ENCODE measurements at regions not wholly inside any gene's neighbourhood (a gene's known extent, or its start where the extent isn't known, plus 50 kb on each side); places are given as distances from the start of the nearest gene placed in this dataset.

GRCh38 chr3:64892671-64893309 lies 205.0 kb upstream of the ADAMTS9 start:
- intact Hi-C loops (cut with DNase I): no loop called here
- DNase-seq (ENCODE audit: low spot score) (no peak), ATAC-seq (no peak)

DNA sequence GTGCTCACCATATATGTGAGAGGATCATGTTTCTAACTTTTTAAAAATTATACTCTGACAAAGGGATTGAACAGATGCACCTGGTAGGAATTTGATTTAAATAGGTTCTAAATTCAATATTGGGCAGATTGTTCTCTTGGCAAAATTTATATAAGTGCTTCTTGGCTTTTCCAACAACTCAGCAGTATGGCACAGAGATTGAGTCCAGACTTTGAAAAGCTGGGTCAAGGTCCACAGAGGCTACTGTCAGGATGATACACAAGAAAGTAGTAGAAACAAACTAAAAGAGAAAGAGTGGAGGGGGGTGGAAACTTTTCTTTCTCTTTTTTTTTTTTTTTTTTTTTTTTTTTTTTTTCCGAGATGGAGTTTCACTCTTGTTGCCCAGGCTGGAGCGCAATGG lies 203.2 kb upstream of the ADAMTS9 start:
- ATAC-seq (no peak), DNase-seq (ENCODE audit: low spot score) (no peak)
- intact Hi-C loops (cut with DNase I): no loop called here

DNA sequence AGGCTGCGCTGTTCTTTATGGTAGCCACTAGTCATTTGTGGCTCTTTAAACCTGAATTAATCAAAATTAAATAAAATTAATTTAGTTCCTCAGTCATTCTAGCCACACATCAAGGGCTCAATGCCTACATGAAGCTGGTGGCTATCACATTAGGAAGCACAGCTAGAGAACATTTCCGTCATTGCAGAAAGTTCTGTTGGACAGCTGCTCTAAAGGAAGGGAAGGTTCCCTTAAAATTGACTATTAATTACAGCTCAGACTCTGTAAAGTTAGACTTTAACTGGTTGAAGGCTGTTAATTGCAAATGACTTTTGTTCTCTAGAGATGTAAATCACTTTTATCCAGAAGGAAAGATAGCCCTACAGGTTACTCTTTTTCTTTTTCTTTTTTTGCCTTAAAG lies 202.7 kb upstream of the ADAMTS9 start:
- intact Hi-C loops (cut with DNase I): no loop called here
- no peak for DNase-seq (ENCODE audit: low spot score)
- no peak for ATAC-seq

GRCh38 chr3:64890006-64890405 lies 202.2 kb upstream of the ADAMTS9 start:
- intact Hi-C loops (cut with DNase I): no loop called here
- peak; percentile 68 for DNase-seq (ENCODE audit: low spot score)
- peak; percentile 79 for ATAC-seq

GRCh38 chr3:64888840-64889392 lies 201.1 kb upstream of the ADAMTS9 start:
- ATAC-seq (no peak), DNase-seq (ENCODE audit: low spot score) (no peak)
- intact Hi-C loops (cut with DNase I): no loop called here

DNA sequence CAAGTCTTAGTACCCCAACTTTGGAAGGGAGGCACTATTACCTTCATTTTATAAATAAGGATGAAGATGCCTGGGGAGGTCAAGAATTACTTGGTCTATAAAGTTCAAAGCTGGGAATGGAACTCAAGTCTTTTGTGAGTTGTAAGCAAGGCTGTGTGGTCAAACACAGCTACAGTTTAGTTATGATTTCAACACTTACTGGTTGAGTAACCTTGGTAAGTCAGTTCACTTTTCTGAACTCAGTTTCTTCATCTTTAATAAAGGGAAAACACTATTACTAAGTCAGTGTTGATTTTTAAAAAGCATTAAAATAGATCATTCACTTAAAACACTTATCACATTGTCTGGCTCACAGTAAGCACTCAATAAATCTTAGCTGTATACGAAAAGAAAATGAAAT lies 200.4 kb upstream of the ADAMTS9 start:
- ATAC-seq (no peak), DNase-seq (ENCODE audit: low spot score) (no peak)
- intact Hi-C loops (cut with DNase I): no loop called here

GRCh38 chr3:64885055-64885454 lies 197.3 kb upstream of the ADAMTS9 start:
- no peak for ATAC-seq
- no peak for DNase-seq (ENCODE audit: low spot score)

DNA sequence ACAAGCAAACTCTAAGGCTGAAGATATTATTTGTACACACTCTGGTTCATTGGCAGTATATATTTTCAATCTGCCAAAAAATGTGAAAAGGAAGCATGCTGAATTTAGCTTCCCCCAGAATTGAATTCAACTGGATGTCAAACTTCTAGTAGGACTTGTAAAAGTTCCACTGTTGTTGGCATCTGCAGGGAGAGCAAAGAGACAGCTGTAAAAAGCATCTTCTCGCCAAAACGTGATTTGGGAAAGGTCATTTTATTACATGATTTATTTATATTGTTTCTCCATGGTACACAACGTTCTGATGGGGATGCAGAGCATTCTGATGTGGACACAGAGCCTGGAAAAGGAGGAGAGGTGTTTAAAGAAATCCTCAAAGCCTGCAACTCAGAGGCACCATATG lies 196.7 kb upstream of the ADAMTS9 start:
- no peak for DNase-seq (ENCODE audit: low spot score)
- intact Hi-C loops (cut with DNase I): no loop called here
- no peak for ATAC-seq

More at GRCh38 chr3:64885055-64885454, 197.3 kb upstream of the ADAMTS9 start:
- intact Hi-C loops (cut with DNase I): no loop called here

GRCh38 chr3:64880916-64881315 lies 193.1 kb upstream of the ADAMTS9 start:
- DNase-seq (ENCODE audit: low spot score) (no peak), ATAC-seq (peak; percentile 15)
- intact Hi-C loops (cut with DNase I): no loop called here

- ATAC-seq: no peak
- no peak for DNase-seq (ENCODE audit: low spot score)
- intact Hi-C loops (cut with DNase I): no loop called here
Observed at GRCh38 chr3:64878362-64878761, 190.6 kb upstream of the ADAMTS9 start.

DNA sequence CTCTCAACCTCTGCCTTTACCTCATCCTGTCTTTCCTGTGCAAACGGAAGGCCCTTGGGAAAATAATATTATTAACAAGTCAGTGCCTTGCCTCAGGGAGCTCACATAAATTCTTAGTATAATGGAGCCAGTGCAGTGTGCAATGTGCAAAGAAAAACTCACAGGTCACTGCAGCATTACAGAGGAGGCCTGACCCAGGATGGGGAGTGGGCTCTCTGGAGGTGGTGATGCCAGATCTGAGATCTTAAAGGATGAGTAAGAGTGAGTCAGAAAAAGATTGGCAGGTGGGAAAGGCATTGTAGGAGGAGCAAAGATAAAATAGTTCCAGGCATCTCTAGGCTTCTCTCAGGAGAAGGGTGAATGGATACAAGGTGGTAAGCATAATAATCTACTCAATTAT lies 185.6 kb upstream of the ADAMTS9 start:
- no peak for DNase-seq (ENCODE audit: low spot score)
- intact Hi-C loops (cut with DNase I): no loop called here
- no peak for ATAC-seq

DNA sequence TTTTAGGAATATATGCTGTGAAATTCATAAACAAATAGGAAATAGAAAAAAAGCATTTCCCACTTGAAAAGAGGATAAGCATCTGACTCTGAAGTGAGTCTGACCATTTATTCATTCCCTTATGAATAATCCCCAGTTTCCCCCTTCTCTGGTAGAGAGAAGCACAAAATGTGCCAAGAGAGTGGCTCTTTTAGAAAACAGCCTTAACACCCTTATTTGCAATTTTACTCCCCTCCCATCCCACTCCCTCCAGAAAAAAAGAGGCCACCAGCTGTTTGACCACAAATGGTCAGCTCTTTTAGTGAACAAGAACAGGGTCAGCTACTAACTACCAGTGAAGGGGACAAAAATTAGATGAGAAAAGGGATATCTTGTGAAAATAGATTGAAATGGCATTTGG lies 184.5 kb upstream of the ADAMTS9 start:
- ATAC-seq (peak; percentile 68), DNase-seq (ENCODE audit: low spot score) (no peak)
- intact Hi-C loops (cut with DNase I): no loop called here

- ATAC-seq (peak; percentile 80), DNase-seq (ENCODE audit: low spot score) (no peak)
- intact Hi-C loops (cut with DNase I): no loop called here
Observed at GRCh38 chr3:64871834-64872249, 184.0 kb upstream of the ADAMTS9 start.

DNA sequence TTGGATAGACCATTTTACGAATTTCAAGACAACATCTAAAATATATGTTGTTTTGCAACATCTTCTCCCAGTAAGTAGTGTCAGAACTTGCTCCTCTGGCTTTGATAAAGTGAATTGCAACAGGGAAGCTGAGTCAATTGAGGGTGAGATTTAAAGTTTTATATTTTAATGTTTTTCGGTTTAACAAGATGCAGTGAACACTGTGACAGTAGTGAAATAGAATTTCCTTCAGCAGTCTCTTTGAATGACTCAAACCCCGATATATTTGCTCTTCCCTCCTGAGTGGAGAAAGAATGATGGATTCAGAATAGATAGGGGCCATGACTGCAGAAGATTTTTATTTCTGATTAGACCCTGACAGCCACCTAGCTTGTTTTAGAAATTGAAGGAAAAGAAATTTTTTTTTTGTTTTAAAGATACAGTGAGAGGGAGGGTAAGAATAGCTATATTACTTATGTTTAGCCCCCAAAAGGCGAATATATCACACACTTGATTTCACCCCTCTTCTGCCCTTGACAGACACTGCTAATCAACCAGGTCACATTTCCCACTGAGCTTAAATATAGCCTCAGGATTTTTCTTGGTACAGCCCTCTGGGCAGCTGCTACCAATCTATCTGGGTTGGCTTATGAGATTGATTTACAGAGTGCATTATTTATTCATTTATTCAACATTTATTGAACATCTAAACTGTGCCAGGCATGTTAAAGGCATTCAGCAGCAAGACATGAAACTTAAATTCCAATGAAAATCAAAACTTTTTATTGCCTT lies 183.3 kb upstream of the ADAMTS9 start:
- intact Hi-C loops (cut with DNase I): no loop called here
- DNase-seq (ENCODE audit: low spot score): no peak
- no peak for ATAC-seq

GRCh38 chr3:64867224-64867623 lies 179.4 kb upstream of the ADAMTS9 start:
- intact Hi-C loops (cut with DNase I): no loop called here
- DNase-seq (ENCODE audit: low spot score) (no peak), ATAC-seq (no peak)

- intact Hi-C loops (cut with DNase I): no loop called here
- ATAC-seq: no peak
- no peak for DNase-seq (ENCODE audit: low spot score)
Observed at GRCh38 chr3:64865839-64866570, 178.2 kb upstream of the ADAMTS9 start.

DNA sequence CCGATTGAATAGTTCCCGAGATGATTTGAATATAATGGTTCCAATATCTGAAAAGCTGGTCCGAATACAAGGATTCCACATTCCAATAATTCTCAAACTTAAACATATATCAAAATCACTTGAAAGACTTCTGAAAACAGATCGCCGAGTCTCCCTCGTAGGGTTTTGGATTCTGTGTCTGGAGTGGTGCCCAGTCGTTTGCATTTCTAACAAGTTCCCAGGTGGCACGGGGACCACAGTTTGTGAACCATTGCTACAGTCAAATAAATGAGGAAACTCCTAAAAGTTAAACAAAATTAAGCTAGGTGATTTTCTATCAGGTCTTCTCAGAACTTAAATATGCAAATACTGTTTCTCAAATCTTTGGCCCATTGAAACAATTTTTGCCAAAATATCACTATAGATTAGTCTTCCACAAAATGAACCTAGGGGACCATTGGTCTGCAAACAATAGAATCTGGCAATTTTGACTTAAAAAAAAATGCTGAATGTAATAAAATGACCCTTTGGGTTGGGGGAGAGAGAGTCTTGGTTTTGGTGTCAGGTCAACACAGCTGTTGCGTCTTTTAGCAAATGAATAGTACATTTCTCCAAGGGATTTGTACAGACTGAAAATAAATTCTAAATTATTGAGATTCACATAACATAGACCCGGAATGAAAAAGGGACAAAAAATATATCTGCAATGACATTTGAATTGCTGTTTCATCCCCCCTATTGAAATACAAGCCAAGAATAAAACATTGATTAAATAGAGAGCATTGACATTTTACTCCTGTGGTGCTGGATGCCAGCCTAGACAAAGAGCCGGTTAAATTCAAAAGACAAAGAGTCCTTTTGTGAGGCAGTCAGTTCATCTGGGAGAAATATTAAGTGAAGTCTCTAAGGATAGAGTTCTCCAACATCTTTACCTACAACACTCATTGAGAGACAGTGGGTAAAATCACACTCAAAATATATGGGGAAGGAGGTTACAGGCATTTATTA lies 175.7 kb upstream of the ADAMTS9 start:
- intact Hi-C loops (cut with DNase I): no loop called here

GRCh38 chr3:64861684-64862083 lies 173.9 kb upstream of the ADAMTS9 start:
- DNase-seq (ENCODE audit: low spot score) (no peak), ATAC-seq (peak; percentile 69)
- intact Hi-C loops (cut with DNase I): no loop called here

More for the DNA sequence above, 175.7 kb upstream of the ADAMTS9 start:
- ATAC-seq (no peak), DNase-seq (ENCODE audit: low spot score) (no peak)

DNA sequence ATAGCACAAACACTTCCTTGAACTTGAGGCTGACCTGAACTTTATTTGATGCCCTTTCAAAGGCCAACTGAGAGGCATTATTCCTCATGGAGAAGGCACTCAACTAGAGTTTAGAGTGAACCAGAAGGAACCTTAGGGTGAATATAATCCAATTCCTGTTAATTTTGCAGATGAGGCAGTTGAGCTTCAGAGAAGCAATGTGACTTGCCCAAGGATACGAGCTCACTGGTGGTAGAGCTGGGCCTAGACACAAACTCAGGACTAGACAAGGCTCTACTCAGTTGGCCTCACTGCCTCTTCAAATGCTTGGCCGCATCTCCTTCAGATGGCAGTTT lies 172.7 kb upstream of the ADAMTS9 start:
- intact Hi-C loops (cut with DNase I): no loop called here
- ATAC-seq (no peak), DNase-seq (ENCODE audit: low spot score) (no peak)

All from sciatic nerve (tissue), 2 donors.